HuH-7 (cell line): ENCODE measurements at regions not wholly inside any gene's neighbourhood (a gene's known extent, or its start where the extent isn't known, plus 50 kb on each side); places are given as distances from the start of the nearest gene placed in this dataset.
"Not testable (repeated sequence)": the region's sequence is repeated elsewhere in the genome, so short reads cannot be mapped to it uniquely, and the experiment has no call there.

Experiments used
- DNase-seq: peaks from one replicate; pipeline ENCODE4 v3.0.0; 2011; ENCODE audit warnings: low spot score

DNA sequence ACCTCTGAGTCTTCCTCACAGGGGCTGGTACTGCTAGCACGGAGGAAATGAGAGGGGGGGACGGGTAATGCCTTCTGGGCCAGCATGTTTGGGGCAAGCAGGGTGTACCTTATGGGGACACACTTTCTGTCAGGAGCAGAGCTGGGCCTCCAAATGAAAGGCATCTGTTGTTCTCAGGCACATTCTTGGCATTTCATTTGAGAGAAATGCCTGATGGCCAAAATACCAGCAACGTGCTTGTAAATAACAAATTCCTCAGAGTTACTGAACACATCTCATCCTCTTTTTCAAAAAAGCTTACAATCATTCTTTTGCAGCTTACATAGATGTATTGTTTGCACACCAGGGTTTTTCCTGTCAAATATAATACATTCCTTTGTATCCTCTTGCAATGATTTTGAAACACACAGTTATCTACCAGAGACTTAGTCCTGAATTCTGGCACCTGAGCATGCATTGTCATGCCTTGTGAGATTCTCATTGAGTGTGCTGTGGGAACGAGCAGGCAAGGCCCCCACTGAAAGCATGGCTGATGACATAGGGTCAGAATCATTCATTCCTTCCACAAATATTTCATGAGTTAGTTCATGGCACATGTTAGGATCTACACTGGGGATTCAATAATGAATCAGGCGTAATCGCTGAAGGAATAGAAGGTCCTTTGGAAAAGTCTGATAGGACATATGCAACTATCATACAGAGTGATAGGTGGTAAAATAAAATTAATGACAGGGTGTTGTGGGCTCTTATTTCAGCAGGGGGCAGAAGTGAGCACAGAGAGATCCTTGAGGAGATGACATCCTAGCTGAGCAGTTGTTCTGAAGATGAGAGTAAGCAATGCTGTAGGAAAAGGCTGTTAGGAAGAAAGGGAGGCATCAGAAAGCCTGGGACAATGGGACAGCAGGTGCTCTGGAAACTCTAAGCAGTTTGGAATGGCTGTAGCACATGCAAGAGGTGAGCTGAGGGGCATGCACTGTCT is 260.9 kb upstream of the TUT7 start:
- peak; percentile 6 for DNase-seq

GRCh38 chr9:86613943-86614342 is 259.7 kb upstream of the TUT7 start:
- no peak for DNase-seq

- DNase-seq: not testable (repeated sequence)
These were observed 257.3 kb upstream of the TUT7 start for GRCh38 chr9:86611534-86611933.

GRCh38 chr9:86605303-86605702 is 251.1 kb upstream of the TUT7 start:
- no peak for DNase-seq

GRCh38 chr9:86604741-86605140 is 250.5 kb upstream of the TUT7 start:
- DNase-seq: no peak

DNA sequence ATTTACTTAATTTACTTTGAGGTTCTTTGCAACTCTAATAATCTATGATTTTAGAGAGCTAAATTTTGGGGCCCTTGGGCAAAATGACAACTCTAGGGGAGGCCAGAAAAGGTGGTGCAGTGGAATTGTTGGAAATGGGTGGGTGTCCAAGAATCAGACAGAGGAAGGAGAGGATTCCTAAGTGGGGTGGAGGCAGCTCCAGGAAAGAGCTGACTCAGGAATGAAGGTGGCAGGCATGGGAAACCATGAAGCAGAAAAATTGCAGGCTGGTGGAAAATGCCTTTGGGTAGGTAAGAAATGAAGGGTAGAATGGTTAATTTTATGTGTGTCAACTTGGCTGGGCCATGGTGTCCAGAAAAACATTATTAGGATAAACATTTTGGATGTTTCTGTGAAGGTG is 248.5 kb upstream of the TUT7 start:
- no peak for DNase-seq

DNA sequence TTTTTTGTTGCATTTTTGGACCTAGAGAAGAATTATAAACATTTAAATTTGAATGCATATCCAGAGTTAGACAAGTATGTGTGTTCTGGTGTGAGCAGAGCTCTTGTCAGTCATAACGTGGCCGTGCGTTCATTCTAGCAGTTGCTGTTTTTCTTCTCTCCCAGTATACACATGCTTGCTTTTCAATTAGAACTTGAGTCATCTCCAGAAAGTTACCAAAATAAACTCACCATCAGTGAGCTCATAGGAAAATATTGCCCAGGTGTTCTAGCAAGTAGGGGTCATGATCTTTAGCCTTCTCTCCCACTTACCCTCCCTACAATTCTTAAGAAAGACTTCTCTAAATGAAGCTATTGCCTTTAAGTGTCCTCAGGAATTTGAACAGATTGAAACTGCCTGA is 247.5 kb upstream of the TUT7 start:
- DNase-seq: no peak

- DNase-seq: no peak
These were observed 246.8 kb upstream of the TUT7 start for GRCh38 chr9:86600977-86601376.

GRCh38 chr9:86600291-86600690 is 246.1 kb upstream of the TUT7 start:
- no peak for DNase-seq

- DNase-seq: no peak
These were observed 245.4 kb upstream of the TUT7 start for GRCh38 chr9:86599561-86599960.

DNA sequence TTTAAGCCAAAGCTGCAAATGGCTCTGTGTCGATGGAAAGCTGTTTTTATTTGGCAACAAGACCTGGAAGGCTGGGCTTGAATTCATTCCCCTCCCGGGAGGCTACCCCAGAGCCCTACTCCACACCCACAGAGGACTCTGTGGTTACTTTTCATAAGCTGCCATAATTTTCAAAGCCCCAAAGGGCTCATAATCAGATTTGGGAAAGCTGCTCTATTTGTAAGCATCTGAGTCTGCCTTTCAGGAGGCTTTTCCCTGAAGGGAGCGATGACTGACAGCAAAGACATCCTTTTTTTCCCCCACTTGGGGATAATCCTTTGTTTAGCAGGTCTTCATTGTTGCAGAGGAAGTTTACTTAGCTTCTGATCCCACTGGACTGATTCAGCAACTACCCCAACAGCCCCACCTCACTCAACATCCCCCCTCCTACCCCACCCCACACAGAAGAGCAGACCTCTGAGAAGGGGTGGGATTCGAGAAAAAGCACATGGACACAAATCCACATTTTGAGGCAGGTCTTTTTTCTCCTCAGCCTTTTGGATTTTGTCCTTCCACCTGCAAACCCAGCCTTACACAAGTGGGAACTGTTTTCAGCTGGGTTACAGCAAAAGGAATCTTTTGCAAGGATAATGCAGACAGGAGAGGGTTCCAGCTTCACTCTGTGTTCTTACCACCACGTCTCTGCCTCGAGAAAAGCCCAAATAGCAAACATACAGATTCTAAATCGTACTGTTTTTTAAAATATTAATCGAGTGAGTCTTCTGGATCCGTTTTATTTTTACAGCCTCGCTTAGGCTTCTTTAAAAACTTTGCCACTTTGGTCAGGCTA is 244.4 kb upstream of the TUT7 start:
- DNase-seq: no peak

DNA sequence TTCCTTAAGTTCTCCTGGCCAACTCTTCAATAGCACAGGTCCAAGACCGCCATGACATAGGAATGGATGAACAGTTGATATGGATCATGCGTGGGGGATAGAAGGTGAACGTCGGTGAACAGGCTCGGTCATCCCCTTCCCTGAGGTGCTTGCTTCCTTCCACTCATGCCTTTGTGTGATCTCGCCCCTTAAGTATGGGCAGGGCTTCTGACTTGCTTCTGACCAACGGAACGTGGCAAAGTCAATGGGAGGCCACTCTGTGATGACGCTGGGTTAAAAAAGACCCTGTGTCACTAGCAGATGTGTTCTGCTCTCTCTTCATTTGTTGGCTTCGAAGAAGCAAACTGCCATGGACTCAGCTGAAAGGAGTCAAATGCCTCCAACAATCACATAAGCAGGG is 240.5 kb upstream of the TUT7 start:
- no peak for DNase-seq

DNA sequence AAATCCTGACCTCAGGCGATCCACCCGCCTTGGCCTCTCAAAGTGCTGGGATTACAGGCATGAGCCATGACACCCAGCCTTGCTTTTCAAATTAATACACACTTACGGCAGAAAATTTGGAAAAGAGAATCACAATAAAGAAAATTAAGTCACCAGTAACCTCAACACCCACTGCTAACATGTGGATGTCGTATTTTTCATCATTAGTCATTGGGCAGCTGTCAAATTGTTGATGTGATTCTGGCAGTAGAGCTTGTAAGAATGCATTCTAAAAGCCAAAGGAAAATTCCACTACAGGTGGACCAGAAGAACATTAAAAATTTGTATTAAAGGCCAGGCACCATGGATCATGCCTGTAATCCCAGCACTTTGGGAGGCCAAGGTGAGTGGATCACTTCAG is 237.3 kb upstream of the TUT7 start:
- DNase-seq: no peak

DNA sequence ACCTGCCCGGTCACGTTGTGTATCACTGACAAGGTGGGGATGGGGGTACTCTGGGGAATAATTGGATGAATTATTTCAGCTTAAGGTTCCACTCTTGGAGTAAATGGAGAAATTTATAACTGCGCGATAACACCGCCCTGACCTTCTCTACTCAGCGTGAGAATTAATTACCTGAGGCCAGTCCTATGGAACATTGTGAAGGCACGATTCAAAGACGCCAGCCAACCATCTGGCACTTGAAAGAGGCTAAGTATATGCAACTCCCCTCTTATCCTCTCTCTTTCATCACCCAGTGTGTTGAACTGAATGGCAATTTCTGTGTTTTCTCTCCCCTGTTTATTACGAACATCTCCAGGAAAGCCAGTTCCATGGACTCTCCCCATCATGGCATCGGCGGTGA is 235.5 kb upstream of the TUT7 start:
- DNase-seq: no peak

GRCh38 chr9:86589273-86589672 is 235.1 kb upstream of the TUT7 start:
- DNase-seq: no peak

DNA sequence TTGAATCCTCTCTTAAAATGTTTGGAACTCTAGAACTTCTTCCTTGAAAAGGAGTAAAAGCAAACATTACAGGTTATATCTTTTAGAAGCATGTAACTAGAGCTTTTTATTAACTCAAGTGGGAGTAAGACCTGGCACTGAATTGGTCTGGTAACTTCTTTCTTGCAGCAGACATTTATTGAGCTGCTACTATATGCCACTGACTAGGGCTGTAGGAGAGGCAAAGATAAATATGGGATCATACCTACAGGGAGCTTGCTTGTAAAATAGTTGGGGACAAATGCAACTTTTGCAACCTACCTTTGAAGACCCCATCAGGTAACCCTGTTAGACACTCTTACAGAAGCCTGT is 231.9 kb upstream of the TUT7 start:
- no peak for DNase-seq

GRCh38 chr9:86585422-86586143 is 231.4 kb upstream of the TUT7 start:
- no peak for DNase-seq

GRCh38 chr9:86580688-86581087 is 226.5 kb upstream of the TUT7 start:
- DNase-seq: no peak

DNA sequence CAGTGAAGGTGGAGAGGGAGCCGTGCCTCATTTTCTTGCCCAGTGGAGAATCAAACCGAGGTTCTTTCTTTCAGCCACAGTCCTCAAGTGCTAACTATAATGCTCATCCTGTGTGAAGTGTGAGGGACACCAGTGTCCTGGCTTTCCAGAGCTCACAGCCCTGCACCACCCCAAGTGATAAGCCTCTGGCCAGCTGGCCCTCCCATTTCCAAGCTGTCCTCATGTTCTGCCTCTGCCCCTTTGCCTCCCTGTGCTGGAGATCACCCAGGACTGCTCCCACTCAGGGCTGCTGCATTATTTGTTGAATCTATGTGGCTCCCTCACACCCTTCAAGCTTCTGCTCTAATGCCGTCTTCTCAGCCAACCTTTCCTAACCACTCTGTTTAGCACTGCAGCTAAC is 224.5 kb upstream of the TUT7 start:
- no peak for DNase-seq

- DNase-seq: no peak
These were observed 223.5 kb upstream of the TUT7 start for GRCh38 chr9:86577420-86578333.

DNA sequence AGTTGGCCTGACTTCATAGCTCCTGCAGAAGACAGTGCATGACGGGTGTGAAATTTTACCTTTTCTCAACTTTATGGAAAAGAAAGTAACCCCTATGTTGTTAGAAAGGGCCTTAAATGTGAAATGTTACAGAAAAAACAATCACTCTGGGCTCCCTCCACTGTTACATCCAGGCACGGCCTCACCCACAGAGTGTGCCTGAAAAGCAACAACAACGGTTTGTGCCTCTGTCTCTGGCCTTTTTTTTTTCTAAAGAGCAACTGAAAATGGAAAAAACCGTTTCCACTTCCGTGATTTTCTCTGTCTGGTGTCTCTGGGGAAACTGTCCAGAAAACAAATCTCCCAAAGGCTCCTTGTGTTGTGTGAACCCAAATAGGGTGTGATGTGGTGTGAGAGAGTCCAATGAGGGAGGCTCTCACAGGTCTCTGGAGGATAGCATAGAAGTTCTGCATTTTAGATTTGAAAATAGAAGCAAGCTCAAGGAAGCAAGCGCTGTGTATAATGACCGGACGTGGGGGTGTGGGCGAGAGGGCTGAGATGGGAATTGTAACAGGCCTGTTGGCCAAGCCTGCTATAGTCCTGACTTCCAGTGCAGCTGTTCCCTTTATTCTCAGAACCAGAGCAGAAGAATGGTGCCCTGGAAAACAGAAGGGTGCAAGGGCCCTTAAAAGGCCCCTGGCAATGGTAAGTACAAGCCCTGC is 221.8 kb upstream of the TUT7 start:
- DNase-seq: no peak
